ENCODE measurements at regions not wholly inside any gene's neighbourhood (a gene's known extent, or its start where the extent isn't known, plus 50 kb on each side); places are given as distances from the start of the nearest gene placed in this dataset.

DNA sequence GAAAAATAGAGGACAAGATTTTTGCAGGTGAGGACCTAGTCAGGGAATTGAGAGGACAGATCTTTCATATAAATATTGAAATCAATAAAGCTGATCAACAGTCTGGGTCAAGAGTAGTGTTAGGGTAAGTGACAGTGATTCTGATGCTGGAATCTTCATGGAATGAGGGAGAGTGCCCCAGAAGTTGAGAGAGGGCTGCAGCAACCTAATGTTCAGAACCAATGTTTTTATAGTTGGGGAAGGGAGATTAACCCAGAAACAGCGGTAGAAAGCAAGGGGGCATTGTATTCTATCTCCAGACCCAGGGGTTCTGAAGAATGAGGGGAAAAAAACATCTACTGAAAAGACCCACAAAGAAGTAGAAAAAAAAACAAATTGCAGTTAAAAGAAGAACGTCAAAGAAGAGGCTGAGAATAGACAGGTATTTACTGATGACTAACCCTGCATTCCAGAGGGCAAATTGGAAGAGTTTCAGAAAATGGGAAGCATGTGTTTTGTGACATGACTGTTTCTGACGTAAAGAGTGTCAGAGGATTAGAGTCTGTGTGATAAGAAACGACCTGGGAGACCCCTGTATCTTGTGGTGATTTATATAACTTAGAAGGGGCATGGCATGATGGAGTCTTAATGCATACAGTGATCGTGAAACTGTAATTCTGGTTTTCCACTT lies 819.6 kb upstream of the EPHA5 start:
- Mint-ChIP-seq H3K4me3 (no peak overlapping the region), H3K27ac (ENCODE audit: unreplicated experiment) (no peak overlapping the region), H3K4me1 (no peaks in the 10 kb centered on the region), H3K27me3 (ENCODE audit: low read depth) (no peaks in the 10 kb centered on the region), H3K36me3 (ENCODE audit: low read depth) (no peaks in the 10 kb centered on the region), H3K9me3 (no peaks in the 10 kb centered on the region)
- no peak for DNase-seq (ENCODE audit: low read depth, low spot score)
- TF ChIP-seq, protein P1, sequence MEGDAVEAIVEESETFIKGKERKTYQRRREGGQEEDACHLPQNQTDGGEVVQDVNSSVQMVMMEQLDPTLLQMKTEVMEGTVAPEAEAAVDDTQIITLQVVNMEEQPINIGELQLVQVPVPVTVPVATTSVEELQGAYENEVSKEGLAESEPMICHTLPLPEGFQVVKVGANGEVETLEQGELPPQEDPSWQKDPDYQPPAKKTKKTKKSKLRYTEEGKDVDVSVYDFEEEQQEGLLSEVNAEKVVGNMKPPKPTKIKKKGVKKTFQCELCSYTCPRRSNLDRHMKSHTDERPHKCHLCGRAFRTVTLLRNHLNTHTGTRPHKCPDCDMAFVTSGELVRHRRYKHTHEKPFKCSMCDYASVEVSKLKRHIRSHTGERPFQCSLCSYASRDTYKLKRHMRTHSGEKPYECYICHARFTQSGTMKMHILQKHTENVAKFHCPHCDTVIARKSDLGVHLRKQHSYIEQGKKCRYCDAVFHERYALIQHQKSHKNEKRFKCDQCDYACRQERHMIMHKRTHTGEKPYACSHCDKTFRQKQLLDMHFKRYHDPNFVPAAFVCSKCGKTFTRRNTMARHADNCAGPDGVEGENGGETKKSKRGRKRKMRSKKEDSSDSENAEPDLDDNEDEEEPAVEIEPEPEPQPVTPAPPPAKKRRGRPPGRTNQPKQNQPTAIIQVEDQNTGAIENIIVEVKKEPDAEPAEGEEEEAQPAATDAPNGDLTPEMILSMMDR (conservative IDR thresholded peaks at IDR 0.05): no peak

DNA sequence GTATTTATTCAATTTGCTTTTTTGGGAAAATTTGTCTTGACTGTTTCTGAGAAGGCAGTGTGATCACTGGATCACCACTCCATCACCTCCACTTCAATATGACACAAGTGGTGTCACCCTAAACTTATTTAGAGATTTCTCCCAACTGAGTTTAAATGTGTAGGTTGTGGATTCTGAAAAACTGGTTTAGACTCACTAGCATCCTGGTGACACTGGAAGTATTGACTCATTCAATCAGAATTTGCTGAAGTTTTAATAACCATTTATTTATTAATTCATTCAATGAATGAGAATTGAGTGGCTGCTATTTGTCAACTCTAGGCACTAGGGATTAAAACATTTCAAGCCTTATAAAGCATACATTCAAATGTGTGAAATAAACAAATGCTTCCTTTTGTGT lies 819.1 kb upstream of the EPHA5 start:
- no peak overlapping the region for H3K4me3 Mint-ChIP-seq
- no peak overlapping the region for H3K27ac Mint-ChIP-seq (ENCODE audit: unreplicated experiment)
- DNase-seq (ENCODE audit: low read depth, low spot score): no peak
- TF ChIP-seq, protein P1 (conservative IDR thresholded peaks at IDR 0.05): no peak
- no peaks in the 10 kb centered on the region for H3K4me1 Mint-ChIP-seq
- H3K36me3 Mint-ChIP-seq (ENCODE audit: low read depth): no peaks in the 10 kb centered on the region
- no peaks in the 10 kb centered on the region for H3K27me3 Mint-ChIP-seq (ENCODE audit: low read depth)
- H3K9me3 Mint-ChIP-seq: no peaks in the 10 kb centered on the region

DNA sequence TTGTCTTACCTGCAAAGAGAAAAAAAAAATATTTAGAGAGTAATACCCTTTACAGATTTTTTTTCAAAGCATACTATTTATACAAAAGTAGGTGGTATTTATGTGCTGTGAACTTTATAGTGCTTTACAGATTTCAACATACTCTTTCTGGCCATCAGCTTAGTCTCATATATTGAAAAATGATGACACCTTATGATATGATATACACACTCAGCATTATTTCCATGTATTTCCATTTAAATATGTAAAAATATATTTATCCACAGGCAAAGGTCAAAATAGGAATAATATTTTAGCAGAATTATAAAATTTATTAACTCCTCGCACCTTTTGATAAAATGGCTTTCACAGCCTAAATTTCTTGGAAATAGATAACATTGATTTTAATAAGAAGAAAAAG lies 815.8 kb upstream of the EPHA5 start:
- Mint-ChIP-seq H3K9me3 (no peaks in the 10 kb centered on the region), H3K27me3 (ENCODE audit: low read depth) (no peaks in the 10 kb centered on the region), H3K27ac (ENCODE audit: unreplicated experiment) (no peak overlapping the region), H3K4me1 (no peaks in the 10 kb centered on the region), H3K36me3 (ENCODE audit: low read depth) (no peaks in the 10 kb centered on the region), H3K4me3 (no peak overlapping the region)
- TF ChIP-seq, protein P1 (conservative IDR thresholded peaks at IDR 0.05): no peak
- no peak for DNase-seq (ENCODE audit: low read depth, low spot score)

DNA sequence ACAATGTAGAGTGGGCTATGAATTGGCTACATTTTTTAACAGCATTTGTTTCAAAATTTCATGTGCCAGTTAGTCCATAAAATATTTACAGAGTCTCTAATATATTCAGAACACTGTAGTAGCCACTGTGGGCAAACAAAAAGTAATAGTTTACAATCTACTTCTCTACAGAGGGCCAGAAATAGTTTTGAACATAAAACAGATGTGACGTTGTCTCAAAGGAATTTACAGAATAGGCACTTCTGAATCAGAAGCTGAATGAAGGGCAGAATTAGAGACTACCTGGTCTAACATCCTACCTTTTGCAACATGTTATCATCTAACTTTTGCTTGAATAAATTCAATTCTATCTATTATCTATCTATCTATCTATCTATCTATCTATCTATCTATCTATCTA lies 811.9 kb upstream of the EPHA5 start:
- no peak overlapping the region for H3K4me3 Mint-ChIP-seq
- H3K27me3 Mint-ChIP-seq (ENCODE audit: low read depth): no peaks in the 10 kb centered on the region
- no peak overlapping the region for H3K27ac Mint-ChIP-seq (ENCODE audit: unreplicated experiment)
- peaks cover 2% of the 10 kb centered on the region for H3K9me3 Mint-ChIP-seq
- no peaks in the 10 kb centered on the region for H3K36me3 Mint-ChIP-seq (ENCODE audit: low read depth)
- TF ChIP-seq, protein P1 (conservative IDR thresholded peaks at IDR 0.05): no peak
- DNase-seq (ENCODE audit: low read depth, low spot score): no peak
- H3K4me1 Mint-ChIP-seq: peaks cover 4% of the 10 kb centered on the region

DNA sequence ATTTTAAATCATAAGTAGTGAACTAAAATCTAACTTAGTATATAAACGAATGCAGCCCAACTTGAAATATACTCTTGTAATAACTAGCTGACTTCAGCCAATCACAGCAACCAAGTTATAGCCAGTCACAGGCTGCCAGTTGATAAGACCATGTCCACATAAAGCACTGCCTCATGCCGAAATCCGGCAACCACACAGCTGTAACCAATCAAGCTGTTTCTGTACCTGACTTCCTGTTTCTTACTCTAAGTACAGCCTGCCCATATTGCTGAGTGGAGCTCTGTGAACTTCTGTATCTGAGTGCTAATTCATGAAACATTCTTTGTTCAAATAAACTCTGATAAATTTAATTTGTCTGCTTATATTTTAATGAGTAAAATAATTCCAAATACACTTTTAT lies 805.3 kb upstream of the EPHA5 start:
- TF ChIP-seq, protein P1 (conservative IDR thresholded peaks at IDR 0.05): no peak
- no peaks in the 10 kb centered on the region for H3K27me3 Mint-ChIP-seq (ENCODE audit: low read depth)

More for the DNA sequence above, 805.3 kb upstream of the EPHA5 start:
- no peak for DNase-seq (ENCODE audit: low read depth, low spot score)
- no peak overlapping the region for H3K4me3 Mint-ChIP-seq
- no peak overlapping the region for H3K27ac Mint-ChIP-seq (ENCODE audit: unreplicated experiment)
- peaks cover 3% of the 10 kb centered on the region for H3K36me3 Mint-ChIP-seq (ENCODE audit: low read depth)
- peaks cover 8% of the 10 kb centered on the region for H3K9me3 Mint-ChIP-seq
- peaks cover 4% of the 10 kb centered on the region for H3K4me1 Mint-ChIP-seq
